ENCODE measurements at regions not wholly inside any gene's neighbourhood (a gene's known extent, or its start where the extent isn't known, plus 50 kb on each side); places are given as distances from the start of the nearest gene placed in this dataset.

DNA sequence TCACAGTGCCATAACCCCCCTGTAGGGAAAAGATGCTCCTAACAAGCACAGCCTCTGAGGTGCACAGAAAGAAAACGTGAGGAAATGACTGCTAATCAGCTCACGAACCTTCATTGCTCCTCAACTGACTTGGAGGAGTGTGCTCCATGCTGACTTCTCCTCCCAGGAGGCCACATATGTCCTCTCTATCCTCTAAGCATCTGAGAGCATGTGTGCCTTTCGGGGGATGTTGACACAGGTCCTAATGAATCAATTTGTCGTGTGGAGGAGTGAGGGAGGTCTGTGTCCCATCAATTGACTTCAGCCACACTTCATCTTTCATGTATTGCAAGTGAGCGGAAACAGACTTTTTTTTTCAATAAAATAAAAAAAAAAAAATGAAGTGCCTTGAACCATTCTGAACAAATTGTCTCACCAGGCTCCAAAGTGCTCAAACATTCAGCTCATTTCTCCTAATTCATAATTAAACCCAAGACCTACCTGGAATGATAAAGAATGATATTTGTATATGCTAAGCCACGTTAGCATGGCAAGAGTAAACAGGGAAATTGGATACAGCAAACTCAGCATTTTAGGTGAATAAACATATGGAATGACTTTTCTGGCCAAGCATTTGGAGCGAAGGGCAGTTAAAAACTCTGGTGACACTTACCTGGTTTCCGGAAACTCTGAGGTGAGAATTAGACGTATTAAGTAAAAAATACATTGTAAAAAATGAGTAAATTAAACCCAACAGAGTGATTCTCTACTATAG, 317.6 kb upstream of the FAT3 start:
- no peak for TF ChIP-seq CTCF (IDR thresholded peaks at IDR 0.05; ENCODE audit: low read depth, low read length)
- no peak for DNase-seq (ENCODE audit: low read depth in 2 of 2)
- no peak overlapping the region for H3K4me3 ChIP-seq (replicated peaks in 1 of 2; ENCODE audit: low read depth in 2 of 2, low read length in 2 of 2)

DNA sequence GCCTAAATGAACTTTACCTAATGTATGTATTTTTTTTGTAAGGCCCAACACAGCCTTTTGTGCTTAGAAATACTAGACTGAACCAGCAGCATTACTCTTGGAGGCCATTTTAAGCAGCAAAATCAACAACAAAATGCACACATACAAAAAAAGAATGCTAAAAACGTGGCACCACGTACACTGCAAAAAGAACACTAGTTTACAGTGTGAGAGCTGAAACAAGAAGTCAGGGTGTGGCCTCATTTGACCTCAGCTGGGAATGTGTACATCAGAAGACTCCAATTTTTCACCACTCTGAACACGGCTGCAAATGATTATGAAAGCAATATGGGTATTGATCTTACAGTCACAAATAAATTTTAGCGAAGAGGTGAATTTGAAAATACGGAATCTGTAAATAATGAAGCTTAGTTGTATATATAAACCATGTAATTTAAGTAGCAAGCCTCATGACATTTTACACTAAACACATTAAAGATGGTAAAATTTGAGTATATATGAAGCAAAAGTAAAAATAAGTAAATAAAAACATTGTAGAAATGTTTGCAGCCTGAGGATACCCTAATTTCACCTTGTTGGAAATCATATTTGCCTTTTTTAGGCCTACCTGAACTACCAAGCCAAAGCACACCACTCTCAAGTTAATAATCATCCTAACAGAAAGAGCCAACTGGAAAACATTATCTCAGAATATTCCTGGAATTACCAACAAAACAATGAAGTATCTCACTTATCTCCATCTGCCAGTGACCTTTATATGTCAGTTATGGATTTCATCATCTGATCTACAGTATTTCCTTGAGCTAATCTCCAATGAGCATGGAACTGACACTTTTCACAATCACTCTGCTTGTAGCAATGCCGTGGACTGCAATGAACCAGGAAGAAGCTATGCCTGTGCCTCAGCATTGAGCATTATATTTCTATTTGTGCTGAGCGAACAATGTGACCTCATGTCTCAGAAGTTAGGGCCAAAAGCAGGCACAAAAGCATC, 319.5 kb upstream of the FAT3 start:
- no peak for TF ChIP-seq CTCF (IDR thresholded peaks at IDR 0.05; ENCODE audit: low read depth, low read length)
- H3K4me3 ChIP-seq (replicated peaks in 1 of 2; ENCODE audit: low read depth in 2 of 2, low read length in 2 of 2), result no peak overlapping the region
- no peak for DNase-seq (ENCODE audit: low read depth in 2 of 2)

- H3K4me3 ChIP-seq (replicated peaks in 1 of 2; ENCODE audit: low read depth in 2 of 2, low read length in 2 of 2), result no peak overlapping the region
- DNase-seq (ENCODE audit: low read depth in 2 of 2), result no peak
- no peak for TF ChIP-seq CTCF (IDR thresholded peaks at IDR 0.05; ENCODE audit: low read depth, low read length)
Observed at GRCh38 chr11:91902312-91902711, 322.3 kb upstream of the FAT3 start.

GRCh38 chr11:91880660-91881059, 344.0 kb upstream of the FAT3 start:
- H3K4me3 ChIP-seq (replicated peaks in 1 of 2; ENCODE audit: low read depth in 2 of 2, low read length in 2 of 2), result no peak overlapping the region
- DNase-seq (ENCODE audit: low read depth in 2 of 2), result no peak
- no peak for TF ChIP-seq CTCF (IDR thresholded peaks at IDR 0.05; ENCODE audit: low read depth, low read length)

- DNase-seq (ENCODE audit: low read depth in 2 of 2), result no peak
- TF ChIP-seq CTCF (IDR thresholded peaks at IDR 0.05; ENCODE audit: low read depth, low read length), result no peak
- H3K4me3 ChIP-seq (replicated peaks in 1 of 2; ENCODE audit: low read depth in 2 of 2, low read length in 2 of 2), result no peak overlapping the region
Observed at GRCh38 chr11:91876746-91877145, 347.9 kb upstream of the FAT3 start.

DNA sequence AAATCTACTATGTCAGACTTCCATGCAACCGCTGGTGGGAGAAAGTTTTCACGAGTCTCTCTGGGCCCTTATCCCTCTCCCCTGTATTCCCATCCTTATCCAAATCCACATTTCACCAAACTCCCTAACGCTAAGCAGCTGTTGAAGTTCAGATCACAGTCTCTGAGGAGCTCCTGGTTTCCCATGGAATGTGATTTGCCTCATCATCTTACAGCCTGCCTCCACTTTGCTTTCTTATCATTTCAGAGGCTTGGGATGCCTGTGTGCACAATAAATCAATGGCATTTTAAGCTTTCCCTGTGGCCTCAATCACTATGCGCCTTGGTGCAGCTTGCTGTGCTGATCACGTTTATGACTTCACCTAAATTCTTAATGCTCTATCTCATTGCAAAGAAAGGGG, 352.4 kb upstream of the FAT3 start:
- TF ChIP-seq CTCF (IDR thresholded peaks at IDR 0.05; ENCODE audit: low read depth, low read length), result no peak
- no peak overlapping the region for H3K4me3 ChIP-seq (replicated peaks in 1 of 2; ENCODE audit: low read depth in 2 of 2, low read length in 2 of 2)
- DNase-seq (ENCODE audit: low read depth in 2 of 2), result no peak

Data from cardiac fibroblast (primary cell).